SH-SY5Y (cell line): ENCODE measurements at regions not wholly inside any gene's neighbourhood (a gene's known extent, or its start where the extent isn't known, plus 50 kb on each side); places are given as distances from the start of the nearest gene placed in this dataset.

Experiments
- GATA2 ChIP-seq: IDR thresholded peaks from 2 replicates; pipeline ENCODE4 v1.6.1; 2011; ENCODE audit warnings: mild to moderate bottlenecking, low read depth, low read length
- GATA3 ChIP-seq: IDR thresholded peaks from 2 replicates; pipeline ENCODE4 v1.6.1; 2011; ENCODE audit warnings: low read depth, mild to moderate bottlenecking, low read length, moderate library complexity

GRCh38 chr11:64484191-64485022, 71.3 kb upstream of the SLC22A11 start:
- no peak for TF ChIP-seq GATA2
- no peak for TF ChIP-seq GATA3

GRCh38 chr11:64485074-64485473, 70.7 kb upstream of the SLC22A11 start:
- TF ChIP-seq GATA2 (no peak), GATA3 (no peak)

GRCh38 chr11:64489831-64490441, 65.8 kb upstream of the SLC22A11 start:
- no peak for TF ChIP-seq GATA3
- TF ChIP-seq GATA2 = no peak

- no peak for TF ChIP-seq GATA2
- TF ChIP-seq GATA3 = no peak
Measured at GRCh38 chr11:64490562-64491216, 65.1 kb upstream of the SLC22A11 start.

- TF ChIP-seq GATA3 = no peak
- TF ChIP-seq GATA2 = no peak
Measured at GRCh38 chr11:64492561-64492960, 63.2 kb upstream of the SLC22A11 start.

- TF ChIP-seq GATA3 = no peak
- TF ChIP-seq GATA2 = no peak
Measured at GRCh38 chr11:64498136-64498535, 57.6 kb upstream of the SLC22A11 start.

GRCh38 chr11:64499261-64500004, 56.3 kb upstream of the SLC22A11 start:
- TF ChIP-seq GATA2 (no peak), GATA3 (no peak)

GRCh38 chr11:64500176-64501013, 55.3 kb upstream of the SLC22A11 start:
- TF ChIP-seq GATA3 (no peak), GATA2 (no peak)

GRCh38 chr11:64501500-64502427, 54.0 kb upstream of the SLC22A11 start:
- TF ChIP-seq GATA2 (no peak), GATA3 (no peak)

- TF ChIP-seq GATA2 (peak; percentile 89), GATA3 (peak; percentile 61; the same call in 1 of the 2 replicates)
Measured at GRCh38 chr11:64502634-64503033, 53.1 kb upstream of the SLC22A11 start.

GRCh38 chr11:64503186-64503753, 52.5 kb upstream of the SLC22A11 start:
- TF ChIP-seq GATA3 = 0 out of 2 replicates have a peak, but pooled peaks have one; percentile 0
- TF ChIP-seq GATA2 = no peak

- TF ChIP-seq GATA3 (no peak), GATA2 (no peak)
Measured at GRCh38 chr11:64504999-64505398, 50.7 kb upstream of the SLC22A11 start.
